ENCODE measurements at regions not wholly inside any gene's neighbourhood (a gene's known extent, or its start where the extent isn't known, plus 50 kb on each side); places are given as distances from the start of the nearest gene placed in this dataset.

DNA sequence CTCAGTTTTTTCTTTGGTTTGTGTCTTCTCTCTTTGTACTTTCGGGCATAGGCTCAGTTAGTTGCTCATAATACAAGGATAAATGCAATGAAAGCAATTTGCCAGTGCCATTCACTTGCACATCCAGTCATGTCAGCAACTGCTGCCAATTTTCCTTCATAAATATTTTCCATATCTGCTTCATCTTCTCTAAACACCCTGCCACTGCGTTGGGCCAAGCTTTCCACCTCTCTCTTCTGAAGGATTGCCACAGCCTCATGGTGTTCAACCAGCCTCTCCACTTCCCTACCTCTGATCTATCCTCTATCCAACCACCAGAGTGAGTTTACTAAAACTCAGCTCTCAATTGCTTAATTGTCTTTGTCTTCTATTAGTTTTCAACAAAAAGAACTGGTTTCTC lies 192.5 kb upstream of the ZNF462 start:
- H3K36me3 ChIP-seq (replicated peaks in 1 of 2; ENCODE audit: insufficient read depth in 1 of 2, low read depth in 2 of 2): no peaks in the 10 kb centered on the region
- H3K27me3 ChIP-seq: no peaks in the 10 kb centered on the region
- intact Hi-C loops (cut with DNase I): no loop called here
- WGBS, 2 donors: 52 to 64% methylated on average over 2 of the region's 2 CpGs
- no peak overlapping the region for H3K27ac ChIP-seq
- ATAC-seq (no peak), DNase-seq (no peak)
- no peaks in the 10 kb centered on the region for H3K9me3 ChIP-seq
- TF ChIP-seq, protein P1, sequence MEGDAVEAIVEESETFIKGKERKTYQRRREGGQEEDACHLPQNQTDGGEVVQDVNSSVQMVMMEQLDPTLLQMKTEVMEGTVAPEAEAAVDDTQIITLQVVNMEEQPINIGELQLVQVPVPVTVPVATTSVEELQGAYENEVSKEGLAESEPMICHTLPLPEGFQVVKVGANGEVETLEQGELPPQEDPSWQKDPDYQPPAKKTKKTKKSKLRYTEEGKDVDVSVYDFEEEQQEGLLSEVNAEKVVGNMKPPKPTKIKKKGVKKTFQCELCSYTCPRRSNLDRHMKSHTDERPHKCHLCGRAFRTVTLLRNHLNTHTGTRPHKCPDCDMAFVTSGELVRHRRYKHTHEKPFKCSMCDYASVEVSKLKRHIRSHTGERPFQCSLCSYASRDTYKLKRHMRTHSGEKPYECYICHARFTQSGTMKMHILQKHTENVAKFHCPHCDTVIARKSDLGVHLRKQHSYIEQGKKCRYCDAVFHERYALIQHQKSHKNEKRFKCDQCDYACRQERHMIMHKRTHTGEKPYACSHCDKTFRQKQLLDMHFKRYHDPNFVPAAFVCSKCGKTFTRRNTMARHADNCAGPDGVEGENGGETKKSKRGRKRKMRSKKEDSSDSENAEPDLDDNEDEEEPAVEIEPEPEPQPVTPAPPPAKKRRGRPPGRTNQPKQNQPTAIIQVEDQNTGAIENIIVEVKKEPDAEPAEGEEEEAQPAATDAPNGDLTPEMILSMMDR (IDR thresholded peaks at IDR 0.05): no peak
- TF ChIP-seq POLR2A (IDR thresholded peaks at IDR 0.05): no peak
- H3K4me1 ChIP-seq: no peaks in the 10 kb centered on the region
- no peak overlapping the region for H3K4me3 ChIP-seq

DNA sequence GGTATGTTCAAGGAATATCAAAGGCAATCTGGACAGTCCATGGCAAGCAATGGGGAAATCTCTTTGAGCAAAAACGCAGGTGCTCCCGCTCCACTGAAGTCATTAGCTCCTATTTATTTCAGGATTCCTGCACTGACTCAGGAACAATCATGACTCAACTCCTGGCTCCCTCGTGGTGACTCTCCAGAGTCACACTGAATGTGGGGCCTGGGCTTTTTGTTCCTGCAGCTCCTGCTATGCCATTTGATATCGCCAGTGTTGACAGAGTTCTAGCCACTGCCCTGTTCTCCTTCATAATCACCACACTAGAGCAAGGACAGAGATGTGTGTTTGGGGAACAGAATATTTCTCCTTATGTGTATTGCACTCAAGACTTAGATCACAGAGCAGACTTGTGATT lies 187.2 kb upstream of the ZNF462 start:
- Histone ChIP-seq H3K9me3 (no peaks in the 10 kb centered on the region), H3K4me3 (no peak overlapping the region), H3K27me3 (no peaks in the 10 kb centered on the region), H3K27ac (no peak overlapping the region), H3K36me3 (replicated peaks in 1 of 2; ENCODE audit: insufficient read depth in 1 of 2, low read depth in 2 of 2) (no peaks in the 10 kb centered on the region), H3K4me1 (no peaks in the 10 kb centered on the region)
- ATAC-seq (no peak), DNase-seq (no peak)
- intact Hi-C loops (cut with DNase I): no loop called here
- TF ChIP-seq, protein P1 (IDR thresholded peaks at IDR 0.05): no peak
- no peak for TF ChIP-seq POLR2A (IDR thresholded peaks at IDR 0.05)
- WGBS, 2 donors: 68 to 75% methylated on average over 4 of the region's 4 CpGs

DNA sequence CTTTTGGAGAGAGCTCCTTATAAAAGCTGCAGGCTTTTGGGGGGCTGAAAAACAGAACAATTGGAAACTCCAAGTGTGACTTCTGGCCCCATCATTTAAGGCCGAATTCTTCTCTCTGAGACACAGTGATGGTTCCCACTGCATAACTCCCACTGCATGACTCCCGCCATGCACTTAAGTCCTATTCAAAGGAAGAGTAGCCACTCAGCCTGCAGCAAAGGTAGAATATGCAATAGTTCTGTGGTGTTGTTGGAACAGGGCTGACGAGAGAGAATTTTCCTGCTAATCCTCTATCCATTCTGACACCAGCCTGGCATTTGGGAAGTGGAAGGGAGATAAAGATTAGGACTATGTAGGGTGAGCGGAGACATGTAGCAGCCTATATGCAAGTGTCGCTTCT lies 185.6 kb upstream of the ZNF462 start:
- Histone ChIP-seq H3K9me3 (no peaks in the 10 kb centered on the region), H3K27ac (no peak overlapping the region), H3K27me3 (no peaks in the 10 kb centered on the region), H3K4me3 (no peak overlapping the region), H3K4me1 (no peaks in the 10 kb centered on the region), H3K36me3 (replicated peaks in 1 of 2; ENCODE audit: insufficient read depth in 1 of 2, low read depth in 2 of 2) (no peaks in the 10 kb centered on the region)
- ATAC-seq: no peak
- no peak for DNase-seq
- intact Hi-C loops (cut with DNase I): no loop called here
- TF ChIP-seq, protein P1 (IDR thresholded peaks at IDR 0.05): no peak
- no peak for TF ChIP-seq POLR2A (IDR thresholded peaks at IDR 0.05)
- WGBS, 2 donors: 85 to 88% methylated on average over 5 of the region's 5 CpGs

DNA sequence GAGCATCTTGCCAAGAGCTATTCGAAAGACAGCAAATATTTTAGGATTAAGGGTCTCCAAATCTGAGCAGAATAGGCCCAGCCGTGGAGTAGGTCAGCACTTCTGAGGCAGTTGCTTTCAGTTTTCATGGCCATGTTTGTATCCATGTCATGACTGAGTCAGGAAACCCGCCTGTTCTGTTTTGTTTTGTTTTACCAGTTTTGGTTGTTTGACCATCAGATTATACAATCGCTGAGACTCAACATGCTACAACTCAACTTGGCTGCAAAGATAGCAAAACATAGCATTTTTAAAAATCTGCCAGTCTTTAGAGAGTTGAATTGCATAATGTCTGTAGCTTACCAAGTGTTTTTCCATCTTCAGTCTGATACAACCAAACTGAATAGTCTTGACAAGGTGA lies 185.1 kb upstream of the ZNF462 start:
- no peak for TF ChIP-seq POLR2A (IDR thresholded peaks at IDR 0.05)
- TF ChIP-seq, protein P1 (IDR thresholded peaks at IDR 0.05): no peak
- no peaks in the 10 kb centered on the region for H3K36me3 ChIP-seq (replicated peaks in 1 of 2; ENCODE audit: insufficient read depth in 1 of 2, low read depth in 2 of 2)
- H3K4me1 ChIP-seq: no peaks in the 10 kb centered on the region
- no peak overlapping the region for H3K27ac ChIP-seq
- WGBS, 2 donors: 68 to 72% methylated on average over 4 of the region's 4 CpGs
- H3K4me3 ChIP-seq: no peak overlapping the region
- intact Hi-C loops (cut with DNase I): no loop called here
- no peaks in the 10 kb centered on the region for H3K27me3 ChIP-seq
- no peaks in the 10 kb centered on the region for H3K9me3 ChIP-seq
- ATAC-seq (no peak), DNase-seq (no peak)

DNA sequence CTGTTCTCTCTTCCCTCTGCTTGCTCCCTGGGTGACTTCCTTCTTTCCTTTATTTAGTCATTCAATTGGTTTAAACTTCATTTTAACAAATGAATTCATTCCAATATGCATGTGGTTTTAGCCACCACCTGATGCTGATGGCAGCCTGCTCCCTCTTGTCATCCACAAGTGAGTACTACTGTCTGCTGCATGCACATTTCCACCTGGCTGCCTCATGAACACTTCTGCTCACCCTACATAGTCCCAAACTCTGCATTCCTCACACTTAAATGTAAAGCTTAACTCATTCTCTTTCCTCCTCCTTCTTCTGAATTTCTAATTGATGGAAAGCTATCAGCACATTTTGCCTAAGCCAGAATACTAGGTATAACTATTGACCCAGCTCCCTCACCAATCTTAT lies 184.7 kb upstream of the ZNF462 start:
- ATAC-seq (no peak), DNase-seq (no peak)
- Histone ChIP-seq H3K4me3 (no peak overlapping the region), H3K27ac (no peak overlapping the region), H3K27me3 (no peaks in the 10 kb centered on the region), H3K36me3 (replicated peaks in 1 of 2; ENCODE audit: insufficient read depth in 1 of 2, low read depth in 2 of 2) (no peaks in the 10 kb centered on the region), H3K9me3 (no peaks in the 10 kb centered on the region), H3K4me1 (no peaks in the 10 kb centered on the region)
- intact Hi-C loops (cut with DNase I): no loop called here
- no peak for TF ChIP-seq POLR2A (IDR thresholded peaks at IDR 0.05)
- TF ChIP-seq, protein P1 (IDR thresholded peaks at IDR 0.05): no peak
